Naive thymus-derived CD4-positive, alpha-beta T cell (primary cell): ENCODE measurements at regions not wholly inside any gene's neighbourhood (a gene's known extent, or its start where the extent isn't known, plus 50 kb on each side); places are given as distances from the start of the nearest gene placed in this dataset.
"Not testable (repeated sequence)": the region's sequence is repeated elsewhere in the genome, so short reads cannot be mapped to it uniquely, and the experiment has no call there.

Source experiments
- ATAC-seq: fragments of 150-1000 bp; cut with Tn5 transposase; 2 replicates; pipeline ENCODE4 v1.10.0; 2021; ENCODE audit warnings: mild to moderate bottlenecking, moderate library complexity
- CTCF ChIA-PET: fragments of 350-600 bp; sonication (Branson Sonifier 250); formaldehyde crosslinking; loops from one replicate; lab custom pipeline; 2021; ENCODE audit warnings: antibody characterized with exemption; lab: Charles Lee
- POLR2A ChIA-PET: fragments of 350-600 bp; sonication (Branson Sonifier 250); formaldehyde crosslinking; loops from one replicate; lab custom pipeline; 2021; ENCODE audit warnings: antibody characterized with exemption, inconsistent platforms; lab: Charles Lee
- DNase-seq, 9 donors: peaks; one replicate each; pipeline versions ENCODE4 v3.0.0 to v3.0.0-alpha.2; 2020 to 2022; ENCODE audit warnings: mixed read lengths in 1 of 9
- H3K27ac ChIP-seq: one replicate; pipeline ENCODE4 v1.7.0; 2013; ENCODE audit warnings: mild to moderate bottlenecking, low read depth, low read length, moderate library complexity
- H3K27me3 ChIP-seq, 2 donors: one replicate each; pipeline ENCODE4 v1.7.0; 2013; ENCODE audit warnings: low read length in 2 of 2, mild to moderate bottlenecking in 2 of 2, moderate library complexity in 2 of 2; ENCODE audit not compliant: control insufficient read depth in 2 of 2, insufficient read depth in 2 of 2
- H3K36me3 ChIP-seq, 3 experiments: 1 replicate in 2 of 3; 2 replicates in 1 of 3; pipeline ENCODE4 v1.7.0; 2013; ENCODE audit warnings: low read length in 3 of 3, mild to moderate bottlenecking in 3 of 3, moderate library complexity in 1 of 3; ENCODE audit not compliant: insufficient read depth in 3 of 3, control insufficient read depth in 2 of 3
- H3K4me1 ChIP-seq, 2 donors: one replicate each; pipeline ENCODE4 v1.7.0; 2013; ENCODE audit warnings: low read length in 2 of 2, mild to moderate bottlenecking in 2 of 2, moderate library complexity in 1 of 2; ENCODE audit not compliant: control insufficient read depth in 2 of 2, insufficient read depth in 2 of 2
- H3K4me3 ChIP-seq: 2 replicates; pipeline ENCODE4 v1.7.0; 2013; ENCODE audit warnings: mild to moderate bottlenecking, low read length
- H3K9me3 ChIP-seq, 3 experiments: 1 replicate in 2 of 3; 2 replicates in 1 of 3; pipeline ENCODE4 v1.7.0; 2013; ENCODE audit warnings: low read length in 3 of 3; ENCODE audit not compliant: control insufficient read depth in 2 of 3
- H3K27ac Mint-ChIP-seq, 9 donors: one replicate each; pipeline ENCODE4 v1.8.0; 2020 to 2022; ENCODE audit warnings: mixed read lengths in 9 of 9, mild to moderate bottlenecking in 8 of 9, moderate library complexity in 5 of 9, inconsistent platforms in 2 of 9
- H3K27me3 Mint-ChIP-seq, 5 donors: one replicate each; pipeline ENCODE4 v1.8.0; 2021 to 2022; ENCODE audit warnings: mixed read lengths in 5 of 5, mild to moderate bottlenecking in 1 of 5
- H3K36me3 Mint-ChIP-seq, 5 donors: one replicate each; pipeline ENCODE4 v1.8.0; 2020 to 2022; ENCODE audit warnings: mixed read lengths in 5 of 5, mild to moderate bottlenecking in 3 of 5, inconsistent platforms in 1 of 5
- H3K4me1 Mint-ChIP-seq, 7 donors: one replicate each; pipeline ENCODE4 v1.8.0; 2020 to 2022; ENCODE audit warnings: mixed read lengths in 7 of 7, mild to moderate bottlenecking in 3 of 7, inconsistent platforms in 1 of 7
- H3K4me3 Mint-ChIP-seq, 10 donors: one replicate each; pipeline ENCODE4 v1.8.0; 2020 to 2022; ENCODE audit warnings: mild to moderate bottlenecking in 10 of 10, mixed read lengths in 10 of 10, moderate library complexity in 6 of 10, inconsistent platforms in 2 of 10
- H3K9me3 Mint-ChIP-seq, 11 donors: one replicate each; pipeline ENCODE4 v1.8.0; 2020 to 2022; ENCODE audit warnings: mixed read lengths in 11 of 11, mild to moderate bottlenecking in 4 of 11, inconsistent platforms in 1 of 11, moderate library complexity in 1 of 11
- intact Hi-C, 2 donors: fragments of 100-400 bp; cut with micrococcal nuclease; formaldehyde crosslinking; loops; one replicate each; pipeline ENCODE4 v1.15.1; 2023

DNA sequence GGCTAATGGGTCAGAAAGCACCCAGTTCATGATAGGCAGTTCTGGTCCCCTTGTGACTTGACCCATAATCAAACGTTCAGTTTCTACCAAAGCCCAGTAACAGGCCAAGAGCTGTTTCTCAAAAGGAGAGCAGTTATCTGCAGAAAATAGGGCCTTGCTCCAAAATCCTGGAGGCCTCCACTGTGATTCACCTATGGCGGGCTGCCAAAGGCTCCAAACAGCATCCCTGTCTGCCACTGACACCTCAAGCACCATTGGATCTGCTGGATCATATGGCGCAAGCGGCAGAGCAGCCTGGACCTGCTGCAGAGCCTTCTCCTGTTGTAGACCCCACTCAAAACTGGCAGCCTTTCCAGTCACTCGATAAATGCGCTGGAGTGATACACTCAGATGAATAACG, 181.6 kb upstream of the THUMPD2 start:
- H3K4me3 ChIP-seq, H3K27ac ChIP-seq, H3K9me3 ChIP-seq, POLR2A ChIA-PET, H3K27ac Mint-ChIP-seq, H3K4me1 Mint-ChIP-seq, CTCF ChIA-PET, intact Hi-C loops, H3K36me3 ChIP-seq, H3K27me3 Mint-ChIP-seq, ATAC-seq, H3K27me3 ChIP-seq, H3K4me1 ChIP-seq, DNase-seq, H3K4me3 Mint-ChIP-seq: not testable (repeated sequence)
- Mint-ChIP-seq H3K9me3 (peaks cover 0 to 15% (median 1%) of the 10 kb centered on the region in 11 donors), H3K36me3 (peaks cover 0 to 37% (median 0%) of the 10 kb centered on the region in 5 donors)

DNA sequence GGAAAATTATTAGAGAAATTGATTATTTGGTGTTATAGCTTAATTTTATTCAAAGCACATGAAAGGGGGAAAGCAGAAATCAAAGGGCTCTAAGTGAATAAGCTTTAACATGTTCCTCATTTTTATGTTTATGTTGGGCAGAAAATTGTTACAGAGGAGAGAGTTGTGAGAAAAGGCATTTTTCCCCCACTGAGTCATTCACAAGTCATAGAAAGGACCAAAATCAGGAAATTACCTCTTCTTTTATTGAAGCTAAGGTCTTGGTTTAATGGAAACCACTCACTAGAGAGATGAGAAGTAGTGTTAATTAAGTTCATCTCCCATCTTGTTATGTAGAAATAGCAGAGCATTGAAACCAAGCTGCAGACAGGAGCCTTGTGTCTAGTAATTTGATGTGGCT, 175.3 kb upstream of the THUMPD2 start:
- no peak for ATAC-seq
- Mint-ChIP-seq H3K27ac (no peak overlapping the region), H3K4me3 (no peak overlapping the region), H3K9me3 (peaks cover 0 to 9% (median 0%) of the 10 kb centered on the region in 11 donors), H3K4me1 (peaks cover 0 to 8% (median 0%) of the 10 kb centered on the region in 7 donors), H3K36me3 (peaks cover 0 to 27% (median 0%) of the 10 kb centered on the region in 5 donors), H3K27me3 (peaks cover 0 to 9% (median 0%) of the 10 kb centered on the region in 5 donors)
- DNase-seq = no peak
- H3K27ac ChIP-seq = no peak overlapping the region
- H3K27me3 ChIP-seq = no peaks in the 10 kb centered on the region
- ChIA-PET POLR2A (no interaction called here), CTCF (no interaction called here)
- H3K4me3 ChIP-seq = no peak overlapping the region
- intact Hi-C loops = no loop called here
- H3K4me1 ChIP-seq = no peaks in the 10 kb centered on the region
- H3K36me3 ChIP-seq = no peaks in the 10 kb centered on the region
- H3K9me3 ChIP-seq = no peaks in the 10 kb centered on the region

DNA sequence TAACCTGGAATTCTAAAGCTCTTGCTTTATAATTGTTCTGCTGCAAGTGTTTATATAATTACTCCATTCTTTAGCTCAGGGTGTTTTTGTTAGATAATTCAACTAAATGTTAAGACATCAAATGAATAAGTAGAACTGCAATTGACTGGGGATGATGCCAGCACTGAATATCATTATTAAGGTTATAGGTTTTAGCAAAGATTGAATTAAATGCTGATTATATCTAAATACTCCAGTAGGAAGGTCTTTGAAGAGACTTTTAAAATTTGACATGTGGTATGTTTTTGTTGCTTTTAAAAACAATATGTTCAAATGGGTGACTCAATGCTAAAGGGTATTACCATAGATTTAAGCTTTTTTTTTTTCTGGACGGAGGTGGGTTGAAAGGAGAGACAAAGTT, 170.1 kb upstream of the THUMPD2 start:
- H3K27me3 ChIP-seq = no peaks in the 10 kb centered on the region
- Mint-ChIP-seq H3K4me1 (peaks cover 0 to 20% (median 0%) of the 10 kb centered on the region in 7 donors), H3K36me3 (peaks cover 0 to 16% (median 0%) of the 10 kb centered on the region in 5 donors), H3K9me3 (peaks cover 0 to 4% (median 0%) of the 10 kb centered on the region in 11 donors), H3K27ac (no peak overlapping the region), H3K4me3 (no peak overlapping the region), H3K27me3 (peaks cover 0 to 14% (median 9%) of the 10 kb centered on the region in 5 donors)
- H3K27ac ChIP-seq = no peak overlapping the region
- CTCF ChIA-PET = interaction anchor here (0.7 kb wide), 1 partner anchor 11 kb away, joined by 3 read pairs; no protein-coding TSS in a partner anchor
- DNase-seq = no peak
- no peaks in the 10 kb centered on the region for H3K4me1 ChIP-seq
- POLR2A ChIA-PET = no interaction called here
- intact Hi-C loops = no loop called here
- H3K4me3 ChIP-seq = no peak overlapping the region
- H3K9me3 ChIP-seq = no peaks in the 10 kb centered on the region
- ATAC-seq = no peak
- no peaks in the 10 kb centered on the region for H3K36me3 ChIP-seq

DNA sequence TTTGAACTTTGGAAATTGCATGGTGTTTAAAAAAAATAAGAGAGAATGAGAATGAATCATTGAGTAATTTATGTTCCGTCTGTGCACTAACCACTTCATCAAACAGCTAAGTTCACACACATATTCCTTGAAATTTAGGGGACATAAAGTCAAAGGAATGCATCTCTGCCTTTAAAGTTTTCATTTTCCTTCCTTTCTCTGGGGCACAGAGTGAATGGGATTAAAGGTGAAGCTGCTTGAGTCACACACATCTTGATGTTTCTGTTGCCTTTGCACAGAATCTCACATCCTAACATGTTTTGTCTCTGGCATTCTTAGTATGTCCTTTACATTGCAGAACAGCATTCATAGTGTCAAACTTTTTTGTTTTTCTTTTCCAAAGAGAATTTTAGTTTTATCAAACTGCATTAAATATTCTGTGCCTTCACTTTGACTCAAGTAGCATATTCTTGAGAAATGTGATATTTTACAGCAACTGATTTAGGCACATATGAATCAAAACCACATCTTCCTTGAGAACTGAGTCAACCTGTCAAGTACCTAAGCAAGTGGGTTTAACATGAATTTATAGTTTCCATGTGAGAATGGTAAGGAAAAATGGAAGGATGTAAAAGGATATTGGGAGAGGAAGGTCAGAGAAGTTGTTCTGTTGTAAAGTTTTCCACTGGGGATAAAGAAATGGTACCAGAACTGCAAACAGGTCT, 169.1 kb upstream of the THUMPD2 start:
- intact Hi-C loops = no loop called here
- Mint-ChIP-seq H3K4me1 (peaks cover 0 to 21% (median 0%) of the 10 kb centered on the region in 7 donors), H3K9me3 (peaks cover 0 to 3% (median 0%) of the 10 kb centered on the region in 11 donors), H3K36me3 (peaks cover 0 to 16% (median 0%) of the 10 kb centered on the region in 5 donors), H3K4me3 (peak overlapping the region in 1 of 10 donors; percentile 52), H3K27ac (no peak overlapping the region), H3K27me3 (peaks cover 0 to 14% (median 9%) of the 10 kb centered on the region in 5 donors)
- Histone ChIP-seq H3K36me3 (no peaks in the 10 kb centered on the region), H3K9me3 (no peaks in the 10 kb centered on the region), H3K4me1 (no peaks in the 10 kb centered on the region), H3K27me3 (no peaks in the 10 kb centered on the region), H3K27ac (no peak overlapping the region), H3K4me3 (no peak overlapping the region)
- ChIA-PET POLR2A (no interaction called here), CTCF (no interaction called here)
- DNase-seq (no peak), ATAC-seq (no peak)

DNA sequence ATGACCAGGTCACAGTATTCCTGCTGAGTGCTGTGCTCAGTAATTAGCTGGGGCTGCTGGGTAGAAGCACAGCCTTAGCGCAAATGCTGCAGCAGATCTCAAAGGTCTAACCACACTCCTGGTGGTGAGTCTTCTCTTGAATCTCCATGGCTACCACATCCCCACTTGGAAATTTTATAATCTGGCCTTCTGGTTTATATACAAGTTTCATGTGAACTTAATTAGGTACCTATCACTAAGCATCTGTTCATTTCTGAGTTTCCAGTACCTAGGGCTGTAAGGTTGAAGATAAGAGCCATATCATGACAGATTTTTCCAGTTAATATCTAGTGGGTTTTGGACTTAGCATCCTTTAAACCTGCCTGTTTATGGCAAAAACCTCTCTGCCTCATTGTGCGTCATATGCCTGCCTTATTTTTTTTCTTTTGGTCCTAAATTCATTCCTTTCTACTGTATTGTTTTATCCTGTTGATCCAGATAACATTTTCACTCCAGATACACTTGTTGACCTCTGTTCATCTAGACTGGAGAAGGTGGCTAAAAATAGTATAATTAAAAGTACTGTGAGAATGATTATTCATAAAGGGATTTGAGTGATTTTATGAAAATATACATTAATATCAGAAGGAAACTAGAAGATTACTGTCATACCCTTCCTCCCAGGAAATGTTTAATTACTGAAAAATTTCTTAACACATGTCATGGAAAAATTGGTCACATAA, 168.4 kb upstream of the THUMPD2 start:
- peaks cover 0 to 14% (median 9%) of the 10 kb centered on the region in 5 donors for H3K27me3 Mint-ChIP-seq
- H3K27me3 ChIP-seq = no peaks in the 10 kb centered on the region
- H3K36me3 Mint-ChIP-seq = peaks cover 0 to 19% (median 0%) of the 10 kb centered on the region in 5 donors
- H3K4me1 ChIP-seq = no peaks in the 10 kb centered on the region
- ATAC-seq (no peak), DNase-seq (no peak)
- H3K4me3 ChIP-seq = no peak overlapping the region
- ChIA-PET CTCF (no interaction called here), POLR2A (no interaction called here)
- peaks cover 0 to 5% (median 0%) of the 10 kb centered on the region in 11 donors for H3K9me3 Mint-ChIP-seq
- H3K27ac ChIP-seq = no peak overlapping the region
- no peak overlapping the region for H3K4me3 Mint-ChIP-seq
- H3K36me3 ChIP-seq = no peaks in the 10 kb centered on the region
- H3K27ac Mint-ChIP-seq = peak overlapping the region in 1 of 9 donors; percentile 67
- peaks cover 0 to 27% (median 0%) of the 10 kb centered on the region in 7 donors for H3K4me1 Mint-ChIP-seq
- intact Hi-C loops = no loop called here
- H3K9me3 ChIP-seq = no peaks in the 10 kb centered on the region

DNA sequence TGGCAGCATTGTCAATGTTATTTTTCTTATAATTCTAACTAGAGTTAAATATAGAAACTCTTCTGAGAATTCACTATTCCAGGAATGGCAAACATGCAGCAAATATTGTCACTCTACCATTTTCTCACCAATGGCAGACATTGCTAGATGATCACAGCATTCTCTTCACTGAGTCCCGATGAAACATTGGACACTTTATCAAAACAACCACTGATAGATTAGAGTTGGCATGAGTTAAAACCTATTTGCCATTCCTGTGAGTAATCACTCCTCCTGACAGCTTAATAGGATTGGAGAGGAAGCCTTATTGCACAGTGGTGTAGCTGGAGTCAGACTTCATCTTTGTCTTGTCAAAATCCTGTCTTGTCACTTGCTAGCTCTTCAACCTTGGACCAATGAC, 163.9 kb upstream of the THUMPD2 start:
- no peaks in the 10 kb centered on the region for H3K9me3 ChIP-seq
- Mint-ChIP-seq H3K27me3 (peaks cover 0 to 8% (median 5%) of the 10 kb centered on the region in 5 donors), H3K9me3 (peaks cover 0 to 21% (median 0%) of the 10 kb centered on the region in 11 donors), H3K4me1 (peaks cover 0 to 48% (median 0%) of the 10 kb centered on the region in 7 donors), H3K27ac (no peak overlapping the region), H3K4me3 (peak overlapping the region in 1 of 10 donors; percentile 2), H3K36me3 (peaks cover 0 to 45% (median 0%) of the 10 kb centered on the region in 5 donors)
- H3K27ac ChIP-seq = no peak overlapping the region
- H3K27me3 ChIP-seq = no peaks in the 10 kb centered on the region
- ChIA-PET POLR2A (no interaction called here), CTCF (no interaction called here)
- H3K4me1 ChIP-seq = no peaks in the 10 kb centered on the region
- H3K36me3 ChIP-seq = no peaks in the 10 kb centered on the region
- ATAC-seq (no peak), DNase-seq (no peak)
- H3K4me3 ChIP-seq = no peak overlapping the region
- intact Hi-C loops = no loop called here
